ENCODE measurements at regions not wholly inside any gene's neighbourhood (a gene's known extent, or its start where the extent isn't known, plus 50 kb on each side); places are given as distances from the start of the nearest gene placed in this dataset.
"Not testable (repeated sequence)": the region's sequence is repeated elsewhere in the genome, so short reads cannot be mapped to it uniquely, and the experiment has no call there.

- Histone ChIP-seq H3K4me3 (replicated peaks; ENCODE audit: insufficient read depth, low read length) (no peak overlapping the region), H3K27me3 (ENCODE audit: insufficient read depth, poor library complexity, severe bottlenecking) (no peaks in the 10 kb centered on the region), H3K27ac (replicated peaks) (no peak overlapping the region)
- TF ChIP-seq SPI1 (IDR thresholded peaks at IDR 0.05; ENCODE audit: borderline replicate concordance, low read depth): no peak
- TF ChIP-seq, protein P1, sequence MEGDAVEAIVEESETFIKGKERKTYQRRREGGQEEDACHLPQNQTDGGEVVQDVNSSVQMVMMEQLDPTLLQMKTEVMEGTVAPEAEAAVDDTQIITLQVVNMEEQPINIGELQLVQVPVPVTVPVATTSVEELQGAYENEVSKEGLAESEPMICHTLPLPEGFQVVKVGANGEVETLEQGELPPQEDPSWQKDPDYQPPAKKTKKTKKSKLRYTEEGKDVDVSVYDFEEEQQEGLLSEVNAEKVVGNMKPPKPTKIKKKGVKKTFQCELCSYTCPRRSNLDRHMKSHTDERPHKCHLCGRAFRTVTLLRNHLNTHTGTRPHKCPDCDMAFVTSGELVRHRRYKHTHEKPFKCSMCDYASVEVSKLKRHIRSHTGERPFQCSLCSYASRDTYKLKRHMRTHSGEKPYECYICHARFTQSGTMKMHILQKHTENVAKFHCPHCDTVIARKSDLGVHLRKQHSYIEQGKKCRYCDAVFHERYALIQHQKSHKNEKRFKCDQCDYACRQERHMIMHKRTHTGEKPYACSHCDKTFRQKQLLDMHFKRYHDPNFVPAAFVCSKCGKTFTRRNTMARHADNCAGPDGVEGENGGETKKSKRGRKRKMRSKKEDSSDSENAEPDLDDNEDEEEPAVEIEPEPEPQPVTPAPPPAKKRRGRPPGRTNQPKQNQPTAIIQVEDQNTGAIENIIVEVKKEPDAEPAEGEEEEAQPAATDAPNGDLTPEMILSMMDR (IDR thresholded peaks at IDR 0.05; ENCODE audit: insufficient read depth, low read length): no peak
- DNase-seq (ENCODE audit: low read depth in 1 of 2, low spot score in 1 of 2): no peak
These were observed 180.3 kb upstream of the E2F8 start for GRCh38 chr11:19420868-19421533.

GRCh38 chr11:19419808-19420207, 179.1 kb upstream of the E2F8 start:
- DNase-seq (ENCODE audit: low read depth in 1 of 2, low spot score in 1 of 2): no peak
- Histone ChIP-seq H3K27ac (replicated peaks) (no peak overlapping the region), H3K4me3 (replicated peaks; ENCODE audit: insufficient read depth, low read length) (no peak overlapping the region), H3K27me3 (ENCODE audit: insufficient read depth, poor library complexity, severe bottlenecking) (no peaks in the 10 kb centered on the region)
- TF ChIP-seq GABPA (IDR thresholded peaks at IDR 0.05; ENCODE audit: low read depth): no peak
- TF ChIP-seq POLR2AphosphoS5 (IDR thresholded peaks at IDR 0.05; ENCODE audit: low read depth): no peak

DNA sequence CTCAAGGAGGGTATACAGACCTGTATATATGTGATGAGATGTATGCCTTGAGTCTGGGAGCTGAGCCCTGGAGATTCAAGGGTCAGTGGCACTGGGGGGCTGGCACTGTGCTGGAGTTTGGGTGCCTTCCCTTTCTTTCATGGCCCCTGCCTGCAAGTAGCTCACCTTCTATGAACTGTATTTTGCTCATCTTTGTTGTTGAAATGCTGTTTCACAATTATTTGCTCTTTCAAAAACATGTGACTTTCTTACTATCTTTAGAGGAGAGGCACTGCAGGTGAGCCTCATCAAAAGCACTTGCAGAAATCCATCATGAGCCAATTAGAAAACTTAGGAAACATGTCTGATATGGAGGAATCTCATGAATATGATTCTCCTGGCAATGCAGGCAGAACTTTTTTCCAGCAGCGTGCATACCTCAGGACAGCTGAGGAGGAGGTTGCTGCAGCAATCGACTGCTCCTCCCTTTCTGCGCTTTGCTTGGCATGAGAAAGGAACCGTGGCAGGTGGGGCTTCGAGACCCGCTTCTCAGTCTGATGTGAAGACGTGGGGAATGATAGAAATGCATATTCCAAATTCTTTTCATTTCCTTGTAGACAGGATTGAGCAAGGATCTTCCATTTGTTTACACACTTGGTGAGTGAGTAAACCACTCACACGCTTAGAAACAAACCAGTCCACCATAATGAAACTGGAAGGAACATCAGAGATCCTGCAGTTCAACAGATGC, 178.4 kb upstream of the E2F8 start:
- Histone ChIP-seq H3K4me3 (replicated peaks; ENCODE audit: insufficient read depth, low read length) (no peak overlapping the region), H3K27ac (replicated peaks) (no peak overlapping the region), H3K27me3 (ENCODE audit: insufficient read depth, poor library complexity, severe bottlenecking) (no peaks in the 10 kb centered on the region)
- DNase-seq (ENCODE audit: low read depth in 1 of 2, low spot score in 1 of 2): no peak
- no peak for TF ChIP-seq GABPA (IDR thresholded peaks at IDR 0.05; ENCODE audit: low read depth)
- TF ChIP-seq POLR2AphosphoS5 (IDR thresholded peaks at IDR 0.05; ENCODE audit: low read depth): no peak
- TF ChIP-seq, protein P1 (IDR thresholded peaks at IDR 0.05; ENCODE audit: insufficient read depth, low read length): no peak
- no peak for TF ChIP-seq REST (IDR thresholded peaks at IDR 0.05; ENCODE audit: insufficient replicate concordance, low read depth)

- TF ChIP-seq POLR2AphosphoS5 (IDR thresholded peaks at IDR 0.05; ENCODE audit: low read depth) (no peak), GABPA (IDR thresholded peaks at IDR 0.05; ENCODE audit: low read depth) (no peak), REST (IDR thresholded peaks at IDR 0.05; ENCODE audit: insufficient replicate concordance, low read depth) (no peak), SPI1 (IDR thresholded peaks at IDR 0.05; ENCODE audit: borderline replicate concordance, low read depth) (no peak)
- TF ChIP-seq, protein P1 (IDR thresholded peaks at IDR 0.05; ENCODE audit: insufficient read depth, low read length): no peak
- H3K27me3 ChIP-seq (ENCODE audit: insufficient read depth, poor library complexity, severe bottlenecking): no peaks in the 10 kb centered on the region
- no peak overlapping the region for H3K4me3 ChIP-seq (replicated peaks; ENCODE audit: insufficient read depth, low read length)
- H3K27ac ChIP-seq (replicated peaks): no peak overlapping the region
- DNase-seq (ENCODE audit: low read depth in 1 of 2, low spot score in 1 of 2): no peak
These were observed 177.5 kb upstream of the E2F8 start for GRCh38 chr11:19418221-19418620.

DNA sequence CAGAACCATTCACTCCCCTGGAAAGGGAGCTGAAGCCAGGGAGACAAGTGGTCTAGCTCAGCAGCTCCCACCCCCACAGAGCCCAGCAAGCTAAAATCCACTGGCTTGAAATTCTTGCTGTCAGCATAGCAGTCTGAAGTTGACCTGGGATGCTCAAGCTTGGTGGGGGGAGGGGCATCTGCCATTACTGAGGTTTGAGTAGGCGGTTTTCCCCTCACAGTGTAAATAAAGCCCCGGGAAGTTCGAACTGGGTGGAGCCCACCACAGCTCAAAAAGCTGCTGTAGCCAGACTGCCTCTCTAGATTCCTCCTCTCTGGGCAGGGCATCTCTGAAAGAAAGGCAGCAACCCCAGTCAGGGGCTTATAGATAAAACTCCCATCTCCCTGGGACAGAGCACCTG, 171.3 kb upstream of the E2F8 start:
- H3K4me3 ChIP-seq (replicated peaks; ENCODE audit: insufficient read depth, low read length); DNase-seq (ENCODE audit: low read depth in 1 of 2, low spot score in 1 of 2); H3K27me3 ChIP-seq (ENCODE audit: insufficient read depth, poor library complexity, severe bottlenecking); H3K27ac ChIP-seq (replicated peaks): not testable (repeated sequence)

Data from HL-60 (cell line).